ENCODE measurements at regions not wholly inside any gene's neighbourhood (a gene's known extent, or its start where the extent isn't known, plus 50 kb on each side); places are given as distances from the start of the nearest gene placed in this dataset.

- no peaks in the 10 kb centered on the region for H3K27me3 ChIP-seq (ENCODE audit: control insufficient read depth, insufficient read depth, low read length)
- no peaks in the 10 kb centered on the region for H3K36me3 ChIP-seq (ENCODE audit: control insufficient read depth, insufficient read depth, low read length)
- no peak overlapping the region for H3K9ac ChIP-seq (ENCODE audit: low read length)
- H3K9me3 ChIP-seq (ENCODE audit: control insufficient read depth, insufficient read depth, low read depth, low read length): peaks cover 3% of the 10 kb centered on the region; the same call in 1 of the 2 replicates
- no peak overlapping the region for H3K27ac ChIP-seq (ENCODE audit: low read depth, low read length)
- no peaks in the 10 kb centered on the region for H3K4me1 ChIP-seq (ENCODE audit: control insufficient read depth, insufficient read depth, low read length)
- no peak overlapping the region for H3K4me3 ChIP-seq (ENCODE audit: low read depth, low read length)
These were observed 290.0 kb upstream of the RUNX1 start for GRCh38 chr21:35338881-35339632.

- H3K9me3 ChIP-seq (ENCODE audit: control insufficient read depth, insufficient read depth, low read depth, low read length): peaks cover 3% of the 10 kb centered on the region; the same call in 1 of the 2 replicates
- no peaks in the 10 kb centered on the region for H3K4me1 ChIP-seq (ENCODE audit: control insufficient read depth, insufficient read depth, low read length)
- H3K27me3 ChIP-seq (ENCODE audit: control insufficient read depth, insufficient read depth, low read length): no peaks in the 10 kb centered on the region
- H3K36me3 ChIP-seq (ENCODE audit: control insufficient read depth, insufficient read depth, low read length): no peaks in the 10 kb centered on the region
- no peak overlapping the region for H3K27ac ChIP-seq (ENCODE audit: low read depth, low read length)
- no peak overlapping the region for H3K4me3 ChIP-seq (ENCODE audit: low read depth, low read length)
- H3K9ac ChIP-seq (ENCODE audit: low read length): no peak overlapping the region
These were observed 289.2 kb upstream of the RUNX1 start for GRCh38 chr21:35338281-35338680.

DNA sequence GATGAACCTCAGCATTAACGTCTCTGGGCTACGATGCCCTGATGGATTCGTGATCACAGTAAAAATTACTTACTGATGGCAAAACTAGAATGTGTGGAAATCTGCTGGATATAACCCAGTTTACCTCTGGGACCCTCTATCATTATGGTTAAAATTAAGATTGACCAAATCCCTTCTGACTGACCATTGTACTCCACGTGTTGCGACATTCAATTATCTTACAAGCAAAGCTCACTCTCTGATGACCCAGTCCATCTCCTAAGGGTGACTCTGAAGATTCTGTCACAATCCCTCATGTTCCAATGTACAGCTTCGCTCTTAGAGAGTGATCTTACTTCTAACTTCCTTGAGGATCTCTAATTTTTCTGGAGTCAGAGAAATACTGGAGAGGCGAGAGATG, 288.5 kb upstream of the RUNX1 start:
- H3K27ac ChIP-seq (ENCODE audit: low read depth, low read length): no peak overlapping the region
- H3K9me3 ChIP-seq (ENCODE audit: control insufficient read depth, insufficient read depth, low read depth, low read length): peaks cover 3% of the 10 kb centered on the region; the same call in 1 of the 2 replicates
- no peaks in the 10 kb centered on the region for H3K4me1 ChIP-seq (ENCODE audit: control insufficient read depth, insufficient read depth, low read length)
- no peak overlapping the region for H3K9ac ChIP-seq (ENCODE audit: low read length)
- no peaks in the 10 kb centered on the region for H3K36me3 ChIP-seq (ENCODE audit: control insufficient read depth, insufficient read depth, low read length)
- H3K27me3 ChIP-seq (ENCODE audit: control insufficient read depth, insufficient read depth, low read length): no peaks in the 10 kb centered on the region
- H3K4me3 ChIP-seq (ENCODE audit: low read depth, low read length): no peak overlapping the region

- H3K27ac ChIP-seq (ENCODE audit: low read depth, low read length): no peak overlapping the region
- peaks cover 3% of the 10 kb centered on the region; the same call in 1 of the 2 replicates for H3K9me3 ChIP-seq (ENCODE audit: control insufficient read depth, insufficient read depth, low read depth, low read length)
- no peaks in the 10 kb centered on the region for H3K36me3 ChIP-seq (ENCODE audit: control insufficient read depth, insufficient read depth, low read length)
- no peaks in the 10 kb centered on the region for H3K27me3 ChIP-seq (ENCODE audit: control insufficient read depth, insufficient read depth, low read length)
- no peaks in the 10 kb centered on the region for H3K4me1 ChIP-seq (ENCODE audit: control insufficient read depth, insufficient read depth, low read length)
- no peak overlapping the region for H3K4me3 ChIP-seq (ENCODE audit: low read depth, low read length)
- H3K9ac ChIP-seq (ENCODE audit: low read length): no peak overlapping the region
These were observed 287.4 kb upstream of the RUNX1 start for GRCh38 chr21:35336534-35336933.

DNA sequence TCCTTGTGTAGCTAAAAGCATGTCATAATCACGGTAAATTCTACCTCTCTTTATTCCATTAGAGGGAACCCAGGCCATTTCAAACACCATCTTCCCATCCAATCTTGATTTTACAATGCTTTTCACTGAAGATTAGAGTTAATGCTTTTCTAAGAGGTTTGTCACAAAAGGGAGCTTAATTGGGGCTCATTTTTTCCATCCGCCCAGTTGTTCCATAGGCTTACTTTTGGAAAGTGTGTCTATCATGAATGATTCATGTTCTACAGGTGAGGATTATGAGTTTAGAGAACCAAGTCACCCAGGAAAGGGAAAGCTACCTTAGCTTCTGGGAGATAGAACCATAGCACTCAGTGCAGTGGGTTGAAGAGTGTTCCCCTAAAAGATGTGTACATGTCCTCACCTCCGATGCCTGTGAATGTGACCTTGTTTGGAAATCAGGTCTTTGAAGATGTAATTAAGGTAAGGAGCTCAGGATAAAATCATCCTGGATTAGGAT, 286.9 kb upstream of the RUNX1 start:
- H3K4me1 ChIP-seq (ENCODE audit: control insufficient read depth, insufficient read depth, low read length): no peaks in the 10 kb centered on the region
- no peak overlapping the region for H3K9ac ChIP-seq (ENCODE audit: low read length)
- no peaks in the 10 kb centered on the region for H3K27me3 ChIP-seq (ENCODE audit: control insufficient read depth, insufficient read depth, low read length)
- H3K9me3 ChIP-seq (ENCODE audit: control insufficient read depth, insufficient read depth, low read depth, low read length): peaks cover 3% of the 10 kb centered on the region; the same call in 1 of the 2 replicates
- H3K27ac ChIP-seq (ENCODE audit: low read depth, low read length): no peak overlapping the region
- no peak overlapping the region for H3K4me3 ChIP-seq (ENCODE audit: low read depth, low read length)
- no peaks in the 10 kb centered on the region for H3K36me3 ChIP-seq (ENCODE audit: control insufficient read depth, insufficient read depth, low read length)

GRCh38 chr21:35333831-35334618, 284.9 kb upstream of the RUNX1 start:
- H3K4me1 ChIP-seq (ENCODE audit: control insufficient read depth, insufficient read depth, low read length): no peaks in the 10 kb centered on the region
- no peak overlapping the region for H3K4me3 ChIP-seq (ENCODE audit: low read depth, low read length)
- H3K36me3 ChIP-seq (ENCODE audit: control insufficient read depth, insufficient read depth, low read length): no peaks in the 10 kb centered on the region
- no peaks in the 10 kb centered on the region for H3K27me3 ChIP-seq (ENCODE audit: control insufficient read depth, insufficient read depth, low read length)
- H3K27ac ChIP-seq (ENCODE audit: low read depth, low read length): no peak overlapping the region
- H3K9ac ChIP-seq (ENCODE audit: low read length): no peak overlapping the region
- peaks cover 3% of the 10 kb centered on the region; the same call in 1 of the 2 replicates for H3K9me3 ChIP-seq (ENCODE audit: control insufficient read depth, insufficient read depth, low read depth, low read length)

DNA sequence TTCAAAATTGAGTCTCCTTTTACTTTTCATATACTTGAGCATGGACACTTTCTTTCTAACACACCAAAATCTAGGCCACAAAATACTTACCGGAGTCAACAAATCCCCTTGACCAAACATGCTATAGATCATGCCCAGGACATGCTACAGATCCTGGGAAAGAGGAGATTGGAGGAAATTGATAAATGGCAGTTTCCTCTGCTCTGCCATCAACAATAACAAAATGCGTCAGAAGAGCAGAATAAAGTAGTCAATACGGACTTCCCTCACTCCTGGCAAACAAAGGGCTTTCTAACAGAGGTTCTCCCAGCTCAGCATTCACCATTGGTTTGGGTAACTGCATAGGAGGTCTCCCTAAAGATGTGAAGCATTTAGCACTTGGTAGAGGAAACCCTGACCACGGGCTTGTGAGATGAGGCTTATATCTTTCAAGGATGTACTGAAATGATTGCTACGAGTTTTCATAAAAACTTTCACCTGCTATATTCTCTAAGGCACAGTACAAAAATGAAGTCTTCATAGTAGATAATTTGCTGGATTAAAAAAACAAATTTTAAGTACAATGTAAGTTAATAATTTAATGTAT, 283.8 kb upstream of the RUNX1 start:
- Histone ChIP-seq H3K9me3 (ENCODE audit: control insufficient read depth, insufficient read depth, low read depth, low read length) (no peaks in the 10 kb centered on the region), H3K4me3 (ENCODE audit: low read depth, low read length) (no peak overlapping the region), H3K4me1 (ENCODE audit: control insufficient read depth, insufficient read depth, low read length) (no peaks in the 10 kb centered on the region), H3K27me3 (ENCODE audit: control insufficient read depth, insufficient read depth, low read length) (no peaks in the 10 kb centered on the region; the same call in 1 of the 2 replicates), H3K9ac (ENCODE audit: low read length) (no peak overlapping the region), H3K27ac (ENCODE audit: low read depth, low read length) (no peak overlapping the region), H3K36me3 (ENCODE audit: control insufficient read depth, insufficient read depth, low read length) (no peaks in the 10 kb centered on the region)

GRCh38 chr21:35329940-35330660, 281.0 kb upstream of the RUNX1 start:
- no peaks in the 10 kb centered on the region for H3K4me1 ChIP-seq (ENCODE audit: control insufficient read depth, insufficient read depth, low read length)
- no peaks in the 10 kb centered on the region for H3K9me3 ChIP-seq (ENCODE audit: control insufficient read depth, insufficient read depth, low read depth, low read length)
- H3K27ac ChIP-seq (ENCODE audit: low read depth, low read length): no peak overlapping the region
- H3K4me3 ChIP-seq (ENCODE audit: low read depth, low read length): no peak overlapping the region
- no peaks in the 10 kb centered on the region for H3K36me3 ChIP-seq (ENCODE audit: control insufficient read depth, insufficient read depth, low read length)
- H3K9ac ChIP-seq (ENCODE audit: low read length): no peak overlapping the region
- H3K27me3 ChIP-seq (ENCODE audit: control insufficient read depth, insufficient read depth, low read length): no peaks in the 10 kb centered on the region; the same call in 1 of the 2 replicates

DNA sequence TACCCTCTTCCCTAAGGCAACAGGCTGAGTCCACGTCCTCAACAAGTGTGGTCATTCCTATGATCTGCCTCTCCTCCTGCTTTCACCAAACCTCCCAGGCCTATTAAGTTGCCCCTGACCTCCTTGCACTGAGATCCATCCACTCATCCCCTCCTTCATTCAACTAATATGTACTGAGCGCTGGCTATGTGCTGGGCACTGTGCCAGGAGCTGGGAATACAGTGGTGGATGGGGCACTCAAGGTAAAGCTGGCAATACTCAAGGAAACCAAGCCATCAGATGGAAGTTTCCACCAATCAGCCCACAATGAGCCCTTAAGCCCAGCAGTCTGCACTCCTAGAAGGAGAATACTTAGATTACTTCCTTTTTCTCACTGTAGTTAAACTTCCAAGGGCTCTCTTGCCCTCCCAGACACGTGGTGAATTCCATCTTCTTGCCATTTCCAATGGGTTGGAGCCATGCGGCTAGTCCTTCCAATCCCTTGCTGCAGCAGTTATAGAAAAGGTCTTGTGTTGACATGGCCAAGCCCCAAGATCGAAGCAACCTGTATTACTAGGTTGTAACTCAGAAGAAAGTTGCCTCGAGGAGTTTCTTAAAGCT, 279.9 kb upstream of the RUNX1 start:
- no peaks in the 10 kb centered on the region; the same call in 1 of the 2 replicates for H3K4me1 ChIP-seq (ENCODE audit: control insufficient read depth, insufficient read depth, low read length)
- H3K9ac ChIP-seq (ENCODE audit: low read length): no peak overlapping the region
- H3K4me3 ChIP-seq (ENCODE audit: low read depth, low read length): no peak overlapping the region
- H3K27ac ChIP-seq (ENCODE audit: low read depth, low read length): no peak overlapping the region
- H3K9me3 ChIP-seq (ENCODE audit: control insufficient read depth, insufficient read depth, low read depth, low read length): no peaks in the 10 kb centered on the region
- H3K27me3 ChIP-seq (ENCODE audit: control insufficient read depth, insufficient read depth, low read length): no peaks in the 10 kb centered on the region; the same call in 1 of the 2 replicates
- no peaks in the 10 kb centered on the region for H3K36me3 ChIP-seq (ENCODE audit: control insufficient read depth, insufficient read depth, low read length)

DNA sequence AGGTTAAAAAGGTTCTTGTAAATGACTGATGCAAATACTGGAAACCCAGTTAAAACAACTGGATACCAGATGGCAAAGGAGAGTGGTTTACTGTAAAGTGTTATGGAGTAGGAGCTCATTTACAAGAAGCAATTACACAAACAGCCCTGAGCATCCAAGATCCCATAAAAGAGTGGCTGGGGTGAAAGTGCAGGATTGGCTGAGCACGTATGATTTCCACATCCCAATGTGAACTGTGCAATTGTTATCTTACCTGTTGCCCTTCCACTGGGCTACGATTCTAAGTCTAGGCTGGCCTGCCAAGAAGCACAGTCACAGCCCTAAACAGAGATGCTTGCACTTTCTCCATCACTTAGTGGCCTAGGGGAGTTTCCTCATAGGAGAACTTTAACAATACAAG, 277.6 kb upstream of the RUNX1 start:
- H3K4me3 ChIP-seq (ENCODE audit: low read depth, low read length): no peak overlapping the region

More for the DNA sequence above, 277.6 kb upstream of the RUNX1 start:
- H3K36me3 ChIP-seq (ENCODE audit: control insufficient read depth, insufficient read depth, low read length): no peaks in the 10 kb centered on the region
- H3K9ac ChIP-seq (ENCODE audit: low read length): no peak overlapping the region
- no peaks in the 10 kb centered on the region for H3K9me3 ChIP-seq (ENCODE audit: control insufficient read depth, insufficient read depth, low read depth, low read length)
- H3K27me3 ChIP-seq (ENCODE audit: control insufficient read depth, insufficient read depth, low read length): no peaks in the 10 kb centered on the region; the same call in 1 of the 2 replicates
- no peak overlapping the region for H3K27ac ChIP-seq (ENCODE audit: low read depth, low read length)
- H3K4me1 ChIP-seq (ENCODE audit: control insufficient read depth, insufficient read depth, low read length): no peaks in the 10 kb centered on the region; the same call in 1 of the 2 replicates
